GM19372 (cell line): ENCODE measurements at regions not wholly inside any gene's neighbourhood (a gene's known extent, or its start where the extent isn't known, plus 50 kb on each side); places are given as distances from the start of the nearest gene placed in this dataset.

Experiments used
- ATAC-seq: cut with Tn5 transposase; IDR thresholded peaks from one replicate; pipeline ENCODE4 v1.9.1; 2021; ENCODE audit warnings: mild to moderate bottlenecking, low read depth, moderate library complexity; ENCODE audit not compliant: unreplicated experiment

GRCh38 chr19:32177686-32178085, 167.7 kb upstream of the ZNF507 start:
- no peak for ATAC-seq

DNA sequence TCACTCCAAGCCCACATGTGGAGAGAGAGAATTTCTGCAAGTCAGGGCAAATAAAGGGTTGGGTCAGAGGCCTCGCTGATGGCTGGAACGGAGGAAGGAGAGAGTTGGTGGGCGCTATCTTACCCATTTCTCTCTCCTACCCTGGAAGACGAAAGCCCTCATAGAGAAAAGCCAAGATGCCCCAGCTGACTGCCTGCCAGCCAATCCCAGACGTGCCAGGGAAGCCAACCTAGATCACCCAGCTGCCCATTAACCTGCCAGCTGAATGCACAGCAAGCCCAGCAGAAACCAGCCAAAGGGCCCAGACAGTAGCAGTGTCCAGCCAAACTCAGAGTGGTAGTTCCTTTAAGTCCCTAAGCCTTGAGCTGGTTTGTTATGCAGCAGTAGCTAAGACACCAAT, 167.0 kb upstream of the ZNF507 start:
- no peak for ATAC-seq

DNA sequence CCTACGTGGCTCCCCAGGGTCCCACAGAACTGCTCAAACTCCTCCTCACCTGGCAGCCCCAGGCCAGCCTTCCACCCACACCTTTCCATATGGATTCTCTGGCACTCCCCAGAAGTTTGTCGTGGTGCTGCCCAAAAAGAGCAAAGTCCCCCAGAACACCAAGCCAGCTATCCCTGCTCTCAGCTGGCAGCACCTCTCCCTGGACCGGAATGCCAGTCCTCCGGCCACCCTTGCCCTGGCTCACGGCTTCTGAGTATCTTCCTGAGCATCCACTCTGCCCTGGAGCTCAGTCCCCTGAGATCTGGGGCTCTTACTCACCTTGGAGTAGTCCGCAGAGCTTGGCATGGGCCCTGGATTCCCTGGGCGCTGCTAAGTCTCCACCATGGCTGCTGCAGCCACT, 166.5 kb upstream of the ZNF507 start:
- no peak for ATAC-seq

GRCh38 chr19:32181216-32181920, 164.0 kb upstream of the ZNF507 start:
- no peak for ATAC-seq

DNA sequence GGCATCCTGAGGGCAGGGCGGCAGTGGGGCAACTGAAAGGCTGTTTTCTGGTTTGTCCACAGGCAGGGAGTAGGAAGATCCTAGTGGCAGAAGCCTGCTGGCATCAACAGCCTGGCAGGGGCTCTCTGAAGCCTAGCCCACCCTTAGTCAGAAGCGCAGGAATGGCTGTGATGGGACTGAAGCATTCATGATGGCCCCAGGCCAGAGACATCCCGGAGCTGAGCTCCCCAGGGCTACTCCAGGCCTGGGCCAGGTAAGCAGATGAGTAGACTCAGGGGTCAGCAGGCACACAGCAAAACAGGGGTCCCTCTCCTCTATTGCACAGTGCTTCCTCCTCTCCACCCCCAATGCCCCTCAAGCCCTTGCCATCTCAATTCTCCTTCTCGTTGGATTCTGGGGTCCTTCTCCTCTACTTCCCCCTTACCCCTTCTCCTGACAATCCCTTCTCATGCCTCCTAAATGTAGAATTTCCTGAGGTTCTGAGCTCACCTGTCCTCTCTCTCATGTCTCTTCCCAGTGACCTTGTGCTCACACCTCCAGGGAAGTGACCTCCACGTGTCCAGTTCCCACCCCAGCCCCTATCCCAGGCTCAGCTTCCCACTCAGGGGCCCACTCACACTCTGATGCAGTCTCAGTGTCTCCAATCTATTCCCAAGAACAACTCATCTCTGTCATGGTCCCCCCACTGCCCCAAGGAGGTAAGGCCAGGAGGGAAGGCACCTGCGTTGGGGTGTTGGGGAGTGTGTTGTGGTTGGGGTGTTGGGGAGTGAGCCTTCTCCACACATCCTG, 158.7 kb upstream of the ZNF507 start:
- no peak for ATAC-seq

GRCh38 chr19:32188921-32189320, 156.5 kb upstream of the ZNF507 start:
- ATAC-seq = no peak

GRCh38 chr19:32189956-32190706, 155.3 kb upstream of the ZNF507 start:
- ATAC-seq = no peak

DNA sequence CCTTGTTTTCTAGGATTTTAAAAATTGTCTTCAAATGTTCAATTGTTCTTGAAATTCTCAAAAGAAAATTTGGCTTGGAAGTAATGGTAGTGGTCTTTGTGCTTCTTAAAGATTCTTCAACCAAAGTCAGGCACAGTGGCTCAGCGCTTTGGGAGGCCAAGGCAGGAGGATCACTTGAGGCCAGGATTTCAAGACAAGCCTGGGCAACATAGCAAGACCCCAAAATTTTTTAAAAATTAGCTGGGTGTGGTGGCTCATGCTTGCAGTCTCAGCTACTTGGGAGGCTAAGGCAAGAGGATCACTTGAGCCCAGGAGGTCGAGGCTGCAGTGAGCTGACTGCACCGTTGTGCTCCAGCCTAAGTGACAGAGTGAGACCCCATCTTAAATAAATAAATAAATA, 153.5 kb upstream of the ZNF507 start:
- ATAC-seq = no peak

- no peak for ATAC-seq
These were observed 149.5 kb upstream of the ZNF507 start for GRCh38 chr19:32195706-32196610.

DNA sequence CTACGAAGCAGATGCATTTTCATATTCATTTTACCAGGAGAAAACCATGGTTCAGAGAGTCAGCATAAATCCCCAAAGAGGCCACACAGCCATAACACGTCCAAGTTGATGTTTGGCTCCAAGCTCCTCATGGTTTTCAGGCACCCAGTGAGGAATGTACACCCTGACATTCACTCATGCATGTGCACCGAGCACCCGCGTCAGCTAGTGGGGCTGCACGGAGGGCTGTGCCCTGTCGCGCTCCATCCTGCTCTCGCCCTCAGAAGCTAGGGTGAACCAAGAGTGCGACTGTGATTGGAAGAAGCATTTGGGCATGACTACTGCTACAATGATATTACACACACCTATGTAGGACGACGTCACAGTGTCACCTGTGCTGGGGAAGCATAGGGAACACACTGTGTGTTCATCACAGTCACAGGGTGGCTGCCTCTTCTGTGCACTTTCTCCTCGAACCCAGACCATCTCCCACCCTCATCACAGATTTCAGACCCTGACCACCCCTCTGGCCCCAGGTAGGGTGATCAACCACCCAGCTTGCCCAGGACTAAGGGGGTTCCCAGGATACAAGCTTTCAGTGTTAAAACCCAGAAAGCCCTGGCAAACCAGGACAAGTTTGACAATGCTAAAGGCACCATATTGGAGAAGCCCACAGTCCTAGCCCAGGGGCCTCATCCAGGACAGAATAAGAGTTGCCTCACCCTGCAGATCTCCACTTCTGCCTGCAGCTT, 148.6 kb upstream of the ZNF507 start:
- no peak for ATAC-seq

- no peak for ATAC-seq
These were observed 147.2 kb upstream of the ZNF507 start for GRCh38 chr19:32197896-32198882.

DNA sequence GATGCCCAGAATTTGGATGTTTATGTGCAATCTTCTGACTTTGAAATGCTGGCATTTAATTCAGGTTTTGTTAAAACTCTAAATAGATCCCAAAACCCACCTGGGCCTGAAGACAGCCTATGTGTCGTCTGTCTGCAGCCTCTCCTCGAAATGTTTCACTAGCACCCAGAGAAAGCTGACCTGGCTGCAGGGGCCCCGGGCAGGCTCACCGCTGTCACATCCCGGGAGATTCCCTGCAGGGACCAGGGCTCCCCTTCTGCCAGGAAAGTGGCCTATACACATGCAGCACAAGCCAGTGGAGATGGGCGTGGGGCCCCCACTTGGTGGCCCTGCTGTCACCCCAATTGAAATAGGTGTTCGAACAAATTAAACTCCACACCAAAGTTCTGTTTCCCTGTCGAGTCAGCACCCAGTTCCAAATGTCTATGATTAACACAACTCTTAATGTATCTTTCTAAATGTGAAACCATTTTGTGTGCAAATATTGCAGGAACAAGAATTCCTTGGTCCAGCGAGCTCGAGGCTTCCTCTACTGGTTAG, 145.8 kb upstream of the ZNF507 start:
- no peak for ATAC-seq

GRCh38 chr19:32200312-32201038, 144.9 kb upstream of the ZNF507 start:
- no peak for ATAC-seq

DNA sequence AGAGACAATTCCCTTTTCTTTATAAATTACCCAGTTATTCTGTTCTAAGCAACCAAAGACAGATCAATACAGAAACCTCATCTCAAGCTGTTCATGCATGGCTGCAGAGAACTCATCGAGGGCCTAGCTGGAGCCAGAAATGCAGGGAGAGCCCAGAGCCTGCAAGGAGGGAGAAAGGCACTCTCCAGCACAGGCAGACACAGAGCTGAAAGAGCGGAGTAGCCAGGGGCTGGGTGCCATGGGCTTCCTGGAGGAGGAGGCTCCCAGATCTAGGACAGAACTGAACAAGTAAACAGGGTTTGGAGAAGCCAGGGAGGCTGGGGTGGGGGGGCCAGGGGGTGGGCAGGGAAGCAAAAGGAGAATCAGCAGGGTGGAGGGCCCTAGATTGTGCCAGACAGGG, 144.2 kb upstream of the ZNF507 start:
- no peak for ATAC-seq

GRCh38 chr19:32201636-32202051, 143.8 kb upstream of the ZNF507 start:
- ATAC-seq = no peak

DNA sequence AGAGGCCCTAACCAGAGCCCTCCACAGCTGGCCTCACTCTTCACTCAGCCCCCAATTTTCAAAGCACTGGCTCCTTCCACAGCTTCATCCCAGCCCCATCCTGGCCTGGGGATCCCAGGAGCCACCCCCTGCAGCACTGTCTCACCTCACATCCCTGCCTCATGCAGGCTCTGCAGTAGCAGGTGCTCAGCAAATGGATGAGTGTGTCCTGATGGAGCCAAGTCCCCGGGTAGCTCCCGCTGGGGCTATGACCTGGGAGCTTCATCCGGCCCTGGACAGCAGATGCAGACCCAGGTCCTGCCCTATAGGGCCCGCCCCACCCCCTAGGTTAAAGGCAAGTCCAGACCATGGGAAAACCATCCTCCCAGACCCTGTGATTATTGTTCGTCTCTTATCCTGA, 143.2 kb upstream of the ZNF507 start:
- ATAC-seq = no peak

DNA sequence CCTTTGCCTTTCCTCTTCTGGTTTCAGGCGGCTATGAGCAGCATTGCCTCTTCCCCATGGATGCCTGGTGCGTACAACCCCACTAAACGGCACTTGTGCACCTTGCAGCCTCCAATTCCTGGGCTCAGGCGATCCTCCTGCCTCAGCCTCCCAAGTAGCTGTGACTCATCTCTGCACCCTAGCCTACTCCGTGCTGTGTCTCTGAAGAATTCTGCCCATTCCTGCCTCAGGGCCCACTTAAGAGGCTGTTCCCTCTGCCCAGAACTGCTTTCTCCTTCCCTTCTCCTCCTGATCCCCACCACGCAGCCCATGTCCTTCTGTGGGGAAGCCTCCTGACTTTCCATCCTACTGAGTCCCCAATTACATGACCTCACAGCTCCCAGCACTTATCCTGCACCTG, 142.2 kb upstream of the ZNF507 start:
- ATAC-seq = no peak

- ATAC-seq = no peak
These were observed 139.3 kb upstream of the ZNF507 start for GRCh38 chr19:32206065-32206464.
